Choroid plexus epithelial cell (primary cell): ENCODE measurements at regions not wholly inside any gene's neighbourhood (a gene's known extent, or its start where the extent isn't known, plus 50 kb on each side); places are given as distances from the start of the nearest gene placed in this dataset.

Experiments
- DNase-seq: peaks from one replicate; pipeline ENCODE4 v3.0.0-alpha.2; 2010; ENCODE audit warnings: low read depth
- H3K4me3 ChIP-seq: 2 replicates; pipeline ENCODE4 v1.5.1; 2011; ENCODE audit warnings: low read depth, mild to moderate bottlenecking, control low read depth, low read length, moderate library complexity
- CTCF ChIP-seq: conservative IDR thresholded peaks from 2 replicates; pipeline ENCODE4 v1.5.1; 2011; ENCODE audit warnings: low read depth, mild to moderate bottlenecking, control low read depth, inconsistent platforms, low read length, moderate library complexity

- TF ChIP-seq CTCF, result no peak
- no peak overlapping the region for H3K4me3 ChIP-seq
- DNase-seq, result no peak
Observed at GRCh38 chr2:16719485-16719808, 53.8 kb upstream of the CYRIA start.

DNA sequence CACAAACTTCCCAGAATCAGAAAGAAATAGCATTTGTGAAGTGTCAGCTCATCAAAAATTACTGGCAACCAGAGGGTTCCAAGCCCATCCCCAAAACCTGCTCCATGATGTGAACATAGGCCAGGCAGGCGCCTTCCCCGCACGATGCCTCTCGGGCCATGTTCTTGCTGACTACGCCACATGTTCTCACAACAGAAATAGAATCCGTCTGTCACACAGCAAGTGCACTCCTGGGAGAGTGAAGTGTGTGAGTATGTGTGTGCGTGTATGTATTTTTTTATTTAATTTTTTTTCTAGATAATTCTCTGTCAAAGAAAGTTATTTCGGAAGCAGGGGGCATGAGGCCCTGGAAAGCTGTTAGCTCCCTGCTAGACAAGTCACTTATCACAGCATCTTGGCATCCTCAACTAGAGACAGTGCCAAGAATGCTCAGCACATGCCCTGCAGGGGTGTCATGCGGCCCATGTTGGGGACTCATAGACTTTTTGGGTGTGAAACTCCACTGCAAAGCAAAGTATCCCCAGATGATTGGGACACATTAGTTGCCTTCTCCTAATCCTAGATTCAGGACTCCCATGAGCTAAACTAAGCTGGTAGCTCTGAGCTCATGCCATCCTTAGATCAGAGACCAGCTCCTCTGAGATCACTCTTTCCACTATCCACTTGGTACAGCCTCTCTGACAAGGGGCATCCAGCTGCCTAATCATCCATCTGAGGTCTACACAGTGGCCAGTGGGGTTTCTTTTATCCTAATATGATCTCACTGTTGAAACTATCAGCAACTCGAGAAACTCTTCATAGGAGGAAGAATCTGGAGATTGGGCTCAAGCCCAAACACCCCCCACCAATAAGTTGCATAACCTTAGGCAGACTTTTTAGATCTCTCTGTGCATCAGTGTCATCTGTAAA lies 53.2 kb upstream of the CYRIA start:
- no peak for DNase-seq
- no peak for TF ChIP-seq CTCF
- H3K4me3 ChIP-seq, result no peak overlapping the region

GRCh38 chr2:16717477-16717876 lies 51.8 kb upstream of the CYRIA start:
- no peak for DNase-seq
- H3K4me3 ChIP-seq, result no peak overlapping the region
- TF ChIP-seq CTCF, result no peak

GRCh38 chr2:16716944-16717343 lies 51.3 kb upstream of the CYRIA start:
- TF ChIP-seq CTCF, result no peak

GRCh38 chr2:16716024-16716423 lies 50.4 kb upstream of the CYRIA start:
- no peak overlapping the region for H3K4me3 ChIP-seq
- no peak for DNase-seq
- no peak for TF ChIP-seq CTCF

More at GRCh38 chr2:16716944-16717343, 51.3 kb upstream of the CYRIA start:
- no peak overlapping the region for H3K4me3 ChIP-seq
- DNase-seq, result no peak
